Breast epithelium (tissue), 3 donors: ENCODE measurements at regions not wholly inside any gene's neighbourhood (a gene's known extent, or its start where the extent isn't known, plus 50 kb on each side); places are given as distances from the start of the nearest gene placed in this dataset.

ENCODE experiments used
- CTCF ChIP-seq, 3 donors: fragments of 450-650 bp; IDR thresholded peaks; one replicate each; pipeline ENCODE4 v1.5.1; 2016 to 2017; ENCODE audit warnings: antibody characterized with exemption in 3 of 3, mild to moderate bottlenecking in 3 of 3, moderate library complexity in 3 of 3
- POLR2AphosphoS5 ChIP-seq, 3 donors: sonication (generic); formaldehyde crosslinking; IDR thresholded peaks; one replicate each; pipeline ENCODE4 v1.6.1; 2017; ENCODE audit warnings: antibody characterized with exemption in 3 of 3

GRCh38 chr5:23840083-23840482 lies 332.7 kb downstream of the PRDM9 start:
- TF ChIP-seq CTCF (IDR thresholded peaks at IDR 0.05) (no peak), POLR2AphosphoS5 (IDR thresholded peaks at IDR 0.05) (no peak)
